ENCODE measurements at regions not wholly inside any gene's neighbourhood (a gene's known extent, or its start where the extent isn't known, plus 50 kb on each side); places are given as distances from the start of the nearest gene placed in this dataset.

GRCh38 chr3:132900481-132900880 is 137.7 kb upstream of the TMEM108 start:
- Histone ChIP-seq H3K4me1 (ENCODE audit: control insufficient read depth, insufficient read depth, low read length) (no peaks in the 10 kb centered on the region), H3K36me3 (ENCODE audit: control insufficient read depth, insufficient read depth, low read length) (no peaks in the 10 kb centered on the region), H3K27ac (ENCODE audit: low read depth, low read length) (no peak overlapping the region), H3K9ac (ENCODE audit: low read depth, low read length) (no peak overlapping the region), H3K9me3 (ENCODE audit: control insufficient read depth, insufficient read depth, low read length) (no peaks in the 10 kb centered on the region), H3K4me3 (ENCODE audit: low read depth, low read length) (no peak overlapping the region), H3K27me3 (ENCODE audit: control insufficient read depth, insufficient read depth, low read length) (no peaks in the 10 kb centered on the region)

DNA sequence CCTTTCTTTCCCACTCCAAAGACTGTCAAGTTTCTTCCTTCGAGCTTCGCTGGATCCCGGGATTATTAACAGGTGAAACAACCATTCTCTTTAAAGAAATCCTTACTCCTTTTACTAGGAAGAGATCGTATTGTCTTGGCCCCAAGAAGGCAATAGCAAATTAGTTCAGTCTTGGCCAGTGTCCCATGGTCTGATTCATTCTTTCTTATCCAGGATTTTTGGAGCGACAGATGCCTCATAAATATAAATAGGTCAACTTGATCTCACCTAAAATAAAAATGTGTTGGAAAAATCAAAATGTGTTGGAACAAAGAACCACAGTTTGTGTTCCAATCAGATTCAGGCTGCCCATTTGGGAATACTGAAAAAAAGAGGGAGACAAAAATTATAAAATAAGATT is 140.1 kb upstream of the TMEM108 start:
- H3K4me1 ChIP-seq (ENCODE audit: control insufficient read depth, insufficient read depth, low read length): no peaks in the 10 kb centered on the region
- no peak overlapping the region for H3K9ac ChIP-seq (ENCODE audit: low read depth, low read length)
- H3K36me3 ChIP-seq (ENCODE audit: control insufficient read depth, insufficient read depth, low read length): no peaks in the 10 kb centered on the region
- no peak overlapping the region for H3K4me3 ChIP-seq (ENCODE audit: low read depth, low read length)
- H3K27me3 ChIP-seq (ENCODE audit: control insufficient read depth, insufficient read depth, low read length): no peaks in the 10 kb centered on the region
- no peak overlapping the region for H3K27ac ChIP-seq (ENCODE audit: low read depth, low read length)
- no peaks in the 10 kb centered on the region for H3K9me3 ChIP-seq (ENCODE audit: control insufficient read depth, insufficient read depth, low read length)

DNA sequence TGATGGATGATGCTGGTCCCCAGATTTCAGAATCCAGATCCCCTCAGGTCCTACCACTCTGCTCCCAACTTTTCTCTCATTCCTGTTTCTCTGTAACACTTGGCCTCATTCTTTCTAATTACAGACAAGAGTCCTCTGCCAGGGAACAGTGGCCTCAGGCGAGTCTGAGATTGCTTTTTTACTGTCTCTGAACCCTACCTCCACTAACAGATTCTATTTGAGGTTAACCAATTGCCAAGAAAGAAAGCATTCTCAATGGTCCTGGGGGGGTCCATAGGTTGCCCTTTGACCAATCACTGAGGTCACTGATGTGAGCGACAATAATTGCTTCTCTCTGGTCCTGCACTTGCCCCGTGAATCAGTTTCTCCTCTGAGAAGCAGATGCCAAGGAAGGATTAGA is 145.2 kb upstream of the TMEM108 start:
- H3K27me3 ChIP-seq (ENCODE audit: control insufficient read depth, insufficient read depth, low read length): no peaks in the 10 kb centered on the region
- no peaks in the 10 kb centered on the region for H3K36me3 ChIP-seq (ENCODE audit: control insufficient read depth, insufficient read depth, low read length)
- no peak overlapping the region for H3K9ac ChIP-seq (ENCODE audit: low read depth, low read length)
- H3K9me3 ChIP-seq (ENCODE audit: control insufficient read depth, insufficient read depth, low read length): no peaks in the 10 kb centered on the region
- H3K4me3 ChIP-seq (ENCODE audit: low read depth, low read length): no peak overlapping the region
- H3K27ac ChIP-seq (ENCODE audit: low read depth, low read length): no peak overlapping the region
- no peaks in the 10 kb centered on the region for H3K4me1 ChIP-seq (ENCODE audit: control insufficient read depth, insufficient read depth, low read length)

DNA sequence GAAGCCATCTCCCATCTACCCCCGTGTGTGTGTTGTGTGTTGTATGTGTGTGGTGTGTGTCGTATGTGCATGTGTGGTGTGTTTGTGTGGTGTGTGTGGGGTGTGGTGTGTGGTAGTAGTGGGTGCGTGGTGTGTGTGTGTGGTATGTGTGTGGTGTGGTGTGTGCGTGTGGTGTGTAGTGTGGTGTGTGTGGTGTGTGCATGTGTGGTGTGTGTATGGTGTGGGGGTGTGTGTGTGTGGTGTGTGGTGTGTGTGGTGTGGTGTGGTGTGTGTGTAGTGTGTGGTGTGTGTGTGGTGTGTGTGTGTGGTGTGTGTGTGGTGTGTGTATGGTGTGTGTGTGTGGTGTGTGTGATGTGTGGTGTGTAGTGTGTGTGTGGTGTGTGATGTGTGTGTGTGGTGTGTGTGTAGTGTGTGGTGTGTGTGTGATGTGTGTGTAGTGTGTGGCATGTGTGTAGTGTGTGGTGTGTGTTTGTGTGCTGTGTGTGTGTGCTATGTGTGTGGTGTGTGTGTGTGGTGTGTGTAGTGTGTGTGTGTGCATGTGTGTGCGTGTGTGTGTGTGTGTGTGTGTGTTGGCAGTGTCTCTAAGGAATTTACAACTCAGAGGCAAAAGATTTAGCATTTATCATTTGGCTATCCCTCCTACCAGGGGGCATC is 156.3 kb upstream of the TMEM108 start:
- no peaks in the 10 kb centered on the region for H3K36me3 ChIP-seq (ENCODE audit: control insufficient read depth, insufficient read depth, low read length)
- H3K4me3 ChIP-seq (ENCODE audit: low read depth, low read length): no peak overlapping the region
- 0 out of 2 replicates have a peak, but pooled peaks cover 3% of the 10 kb centered on the region for H3K4me1 ChIP-seq (ENCODE audit: control insufficient read depth, insufficient read depth, low read length)
- no peak overlapping the region for H3K27ac ChIP-seq (ENCODE audit: low read depth, low read length)
- H3K9ac ChIP-seq (ENCODE audit: low read depth, low read length): no peak overlapping the region
- H3K9me3 ChIP-seq (ENCODE audit: control insufficient read depth, insufficient read depth, low read length): no peaks in the 10 kb centered on the region
- H3K27me3 ChIP-seq (ENCODE audit: control insufficient read depth, insufficient read depth, low read length): no peaks in the 10 kb centered on the region; the same call in 1 of the 2 replicates

DNA sequence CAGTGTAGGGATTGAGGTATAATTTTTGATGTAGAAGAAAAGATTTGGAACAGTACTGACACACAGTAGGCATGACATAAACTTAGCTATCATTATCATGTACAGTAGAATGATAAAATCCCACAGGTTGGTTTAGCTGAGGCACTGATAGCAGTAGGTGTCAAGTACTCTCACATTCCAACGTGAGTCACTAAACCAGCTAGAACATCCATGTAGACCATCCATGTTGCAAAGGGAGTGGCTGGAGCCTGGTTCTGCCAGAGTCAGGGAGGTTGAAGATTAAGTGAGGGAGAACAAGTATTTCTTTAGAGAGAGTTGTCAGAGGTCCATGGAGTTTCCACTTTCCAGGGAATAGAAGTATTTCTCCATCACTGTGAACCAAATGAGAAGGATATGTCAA is 157.2 kb upstream of the TMEM108 start:
- no peaks in the 10 kb centered on the region for H3K36me3 ChIP-seq (ENCODE audit: control insufficient read depth, insufficient read depth, low read length)
- H3K27ac ChIP-seq (ENCODE audit: low read depth, low read length): no peak overlapping the region
- H3K9me3 ChIP-seq (ENCODE audit: control insufficient read depth, insufficient read depth, low read length): no peaks in the 10 kb centered on the region
- H3K9ac ChIP-seq (ENCODE audit: low read depth, low read length): no peak overlapping the region
- 0 out of 2 replicates have a peak, but pooled peaks cover 3% of the 10 kb centered on the region for H3K4me1 ChIP-seq (ENCODE audit: control insufficient read depth, insufficient read depth, low read length)
- H3K4me3 ChIP-seq (ENCODE audit: low read depth, low read length): no peak overlapping the region
- no peaks in the 10 kb centered on the region; the same call in 1 of the 2 replicates for H3K27me3 ChIP-seq (ENCODE audit: control insufficient read depth, insufficient read depth, low read length)

DNA sequence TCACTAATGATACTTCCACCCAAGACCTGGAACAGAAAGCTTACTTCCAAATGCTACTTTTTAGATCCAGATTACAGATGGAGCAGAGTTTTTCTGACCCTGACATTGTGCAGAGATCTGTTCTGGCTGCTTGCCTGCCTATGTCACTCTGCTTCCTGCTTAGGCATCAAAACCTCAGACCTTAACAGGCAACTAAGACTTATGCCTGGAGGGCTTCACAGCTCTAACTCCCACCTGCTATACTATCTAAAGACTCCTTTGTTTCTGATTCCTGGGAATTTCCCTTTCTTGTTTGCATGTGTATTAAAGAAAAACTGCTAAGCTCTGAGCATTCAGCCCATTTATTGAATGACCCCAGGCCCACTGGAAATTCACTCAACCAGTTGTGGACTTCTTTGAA is 157.4 kb upstream of the NPHP3 start:
- H3K4me3 ChIP-seq (ENCODE audit: low read depth, low read length): no peak overlapping the region
- H3K9ac ChIP-seq (ENCODE audit: low read depth, low read length): no peak overlapping the region
- peak overlapping the region; percentile 59 for H3K27ac ChIP-seq (ENCODE audit: low read depth, low read length)

DNA sequence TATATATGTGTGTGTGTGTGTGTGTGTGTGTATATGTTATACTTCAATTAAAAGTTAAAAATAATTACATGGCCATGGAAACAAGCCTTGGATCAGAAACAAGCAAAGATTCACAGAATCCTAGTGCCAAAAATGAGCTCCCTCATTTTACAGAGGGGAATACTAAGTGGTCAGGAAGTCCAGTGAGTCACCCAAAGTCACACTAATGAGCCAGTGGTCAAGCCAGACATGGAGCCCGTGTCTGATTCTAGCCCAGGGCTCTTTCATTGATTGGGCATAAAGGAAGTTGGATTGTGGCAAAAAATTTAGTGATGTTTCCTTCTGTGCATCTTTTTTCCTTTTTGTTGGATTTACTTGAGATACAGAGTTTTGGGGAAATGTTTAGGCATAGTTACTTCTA is 152.5 kb upstream of the NPHP3 start:
- no peaks in the 10 kb centered on the region; the same call in 1 of the 2 replicates for H3K27me3 ChIP-seq (ENCODE audit: control insufficient read depth, insufficient read depth, low read length)
- H3K27ac ChIP-seq (ENCODE audit: low read depth, low read length): no peak overlapping the region
- no peaks in the 10 kb centered on the region for H3K36me3 ChIP-seq (ENCODE audit: control insufficient read depth, insufficient read depth, low read length)
- no peak overlapping the region for H3K4me3 ChIP-seq (ENCODE audit: low read depth, low read length)
- 0 out of 2 replicates have a peak, but pooled peaks cover 6% of the 10 kb centered on the region for H3K4me1 ChIP-seq (ENCODE audit: control insufficient read depth, insufficient read depth, low read length)
- no peaks in the 10 kb centered on the region for H3K9me3 ChIP-seq (ENCODE audit: control insufficient read depth, insufficient read depth, low read length)
- no peak overlapping the region for H3K9ac ChIP-seq (ENCODE audit: low read depth, low read length)

More for the DNA sequence above, 157.4 kb upstream of the NPHP3 start:
- 0 out of 2 replicates have a peak, but pooled peaks cover 3% of the 10 kb centered on the region for H3K4me1 ChIP-seq (ENCODE audit: control insufficient read depth, insufficient read depth, low read length)
- H3K36me3 ChIP-seq (ENCODE audit: control insufficient read depth, insufficient read depth, low read length): no peaks in the 10 kb centered on the region
- H3K9me3 ChIP-seq (ENCODE audit: control insufficient read depth, insufficient read depth, low read length): no peaks in the 10 kb centered on the region
- no peaks in the 10 kb centered on the region; the same call in 1 of the 2 replicates for H3K27me3 ChIP-seq (ENCODE audit: control insufficient read depth, insufficient read depth, low read length)

- 0 out of 2 replicates have a peak, but pooled peaks cover 3% of the 10 kb centered on the region for H3K4me1 ChIP-seq (ENCODE audit: control insufficient read depth, insufficient read depth, low read length)
- no peak overlapping the region for H3K4me3 ChIP-seq (ENCODE audit: low read depth, low read length)
- no peaks in the 10 kb centered on the region; the same call in 1 of the 2 replicates for H3K27me3 ChIP-seq (ENCODE audit: control insufficient read depth, insufficient read depth, low read length)
- H3K9ac ChIP-seq (ENCODE audit: low read depth, low read length): no peak overlapping the region
- no peak overlapping the region for H3K27ac ChIP-seq (ENCODE audit: low read depth, low read length)
- H3K9me3 ChIP-seq (ENCODE audit: control insufficient read depth, insufficient read depth, low read length): no peaks in the 10 kb centered on the region
- no peaks in the 10 kb centered on the region for H3K36me3 ChIP-seq (ENCODE audit: control insufficient read depth, insufficient read depth, low read length)
Observed at GRCh38 chr3:132872711-132873110, 150.5 kb upstream of the NPHP3 start.

- Histone ChIP-seq H3K27me3 (ENCODE audit: control insufficient read depth, insufficient read depth, low read length) (no peaks in the 10 kb centered on the region; the same call in 1 of the 2 replicates), H3K4me3 (ENCODE audit: low read depth, low read length) (no peak overlapping the region), H3K27ac (ENCODE audit: low read depth, low read length) (no peak overlapping the region), H3K36me3 (ENCODE audit: control insufficient read depth, insufficient read depth, low read length) (no peaks in the 10 kb centered on the region), H3K9ac (ENCODE audit: low read depth, low read length) (no peak overlapping the region), H3K4me1 (ENCODE audit: control insufficient read depth, insufficient read depth, low read length) (0 out of 2 replicates have a peak, but pooled peaks cover 3% of the 10 kb centered on the region), H3K9me3 (ENCODE audit: control insufficient read depth, insufficient read depth, low read length) (no peaks in the 10 kb centered on the region)
Observed at GRCh38 chr3:132871956-132872355, 149.7 kb upstream of the NPHP3 start.

DNA sequence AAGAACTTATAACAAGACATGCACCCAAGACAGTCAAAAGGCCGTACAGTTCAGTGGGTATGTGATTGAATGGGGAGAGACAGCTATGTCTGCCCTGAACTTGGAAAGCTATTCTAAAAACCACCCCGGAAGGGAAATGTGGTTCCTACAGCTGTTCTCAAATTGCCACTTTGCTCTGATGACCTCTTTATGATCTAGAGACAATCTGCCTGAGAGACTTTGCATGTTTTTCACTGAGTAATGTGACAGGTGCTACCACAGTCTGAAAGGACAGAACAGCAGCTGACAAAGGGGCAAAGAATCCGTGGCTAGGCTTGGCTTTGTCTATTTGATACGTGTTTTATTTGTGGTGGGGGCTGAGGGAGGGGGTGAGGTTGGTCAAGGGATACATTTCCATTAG is 148.3 kb upstream of the NPHP3 start:
- Histone ChIP-seq H3K9me3 (ENCODE audit: control insufficient read depth, insufficient read depth, low read length) (no peaks in the 10 kb centered on the region), H3K9ac (ENCODE audit: low read depth, low read length) (no peak overlapping the region), H3K4me3 (ENCODE audit: low read depth, low read length) (no peak overlapping the region), H3K36me3 (ENCODE audit: control insufficient read depth, insufficient read depth, low read length) (no peaks in the 10 kb centered on the region), H3K4me1 (ENCODE audit: control insufficient read depth, insufficient read depth, low read length) (0 out of 2 replicates have a peak, but pooled peaks cover 3% of the 10 kb centered on the region), H3K27me3 (ENCODE audit: control insufficient read depth, insufficient read depth, low read length) (no peaks in the 10 kb centered on the region), H3K27ac (ENCODE audit: low read depth, low read length) (no peak overlapping the region)

- Histone ChIP-seq H3K27ac (ENCODE audit: low read depth, low read length) (no peak overlapping the region), H3K9me3 (ENCODE audit: control insufficient read depth, insufficient read depth, low read length) (no peaks in the 10 kb centered on the region), H3K9ac (ENCODE audit: low read depth, low read length) (no peak overlapping the region), H3K36me3 (ENCODE audit: control insufficient read depth, insufficient read depth, low read length) (no peaks in the 10 kb centered on the region), H3K27me3 (ENCODE audit: control insufficient read depth, insufficient read depth, low read length) (no peaks in the 10 kb centered on the region), H3K4me3 (ENCODE audit: low read depth, low read length) (no peak overlapping the region), H3K4me1 (ENCODE audit: control insufficient read depth, insufficient read depth, low read length) (0 out of 2 replicates have a peak, but pooled peaks cover under 1% of the 10 kb centered on the region)
Observed at GRCh38 chr3:132867956-132868355, 145.7 kb upstream of the NPHP3 start.

Data from HUES48 (cell line).